ENCODE measurements at regions not wholly inside any gene's neighbourhood (a gene's known extent, or its start where the extent isn't known, plus 50 kb on each side); places are given as distances from the start of the nearest gene placed in this dataset.

DNA sequence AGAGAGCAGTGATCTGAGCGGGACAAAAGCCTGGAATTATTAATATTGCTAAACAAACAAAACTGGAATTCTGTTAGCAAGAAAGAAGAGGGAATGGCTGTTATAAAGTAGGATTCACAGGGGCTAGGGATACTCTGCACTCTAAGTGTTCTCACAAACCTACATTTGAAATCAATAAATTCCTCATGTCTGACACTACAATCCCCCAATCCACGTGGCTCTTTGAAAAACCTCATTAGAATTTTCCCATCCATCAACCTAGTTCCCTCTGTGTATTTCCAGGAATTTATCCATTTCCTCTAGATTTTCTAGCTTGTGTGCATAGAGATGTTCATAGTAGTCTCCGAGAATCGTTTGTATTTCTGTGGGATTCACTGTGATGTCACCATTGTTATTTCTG is 307.5 kb downstream of the RBM26 start:
- TF ChIP-seq CTCF (IDR thresholded peaks at IDR 0.05; ENCODE audit: low read depth, low read length, poor library complexity, severe bottlenecking) (no peak), EZH2phosphoT487 (IDR thresholded peaks at IDR 0.05; ENCODE audit: borderline replicate concordance, low read length) (no peak)
